SK-N-SH (cell line): ENCODE measurements at regions not wholly inside any gene's neighbourhood (a gene's known extent, or its start where the extent isn't known, plus 50 kb on each side); places are given as distances from the start of the nearest gene placed in this dataset.

Experiments used
- CTCF ChIA-PET: fragments of 300-600, 350-600 bp; formaldehyde crosslinking; extraction: SDS; loops from one replicate; lab custom pipeline; 2021; lab: Yijun Ruan, JAX
- POLR2A ChIA-PET: fragments of 350-600 bp; sonication (Branson Sonifier 250); formaldehyde crosslinking; extraction: SDS; loops from one replicate; lab custom pipeline; 2020; ENCODE audit warnings: antibody characterized with exemption, inconsistent platforms; lab: Yijun Ruan, JAX
- DNase-seq: peaks from one replicate; pipeline ENCODE4 v3.0.0; 2012
- H2AFZ ChIP-seq: fragments of 200-600 bp; sonication (generic); 2 replicates; pipeline ENCODE4 v1.8.1; 2016; ENCODE audit warnings: antibody characterized with exemption, mild to moderate bottlenecking, low read depth
- H3F3A ChIP-seq: fragments of 200-600 bp; sonication (generic); replicated peaks from 2 replicates; pipeline ENCODE3; 2016; ENCODE audit warnings: antibody characterized with exemption, mild to moderate bottlenecking; ENCODE audit not compliant: insufficient read depth
- H3K27ac ChIP-seq, 2 experiments: fragments of 200-500 bp in 1 of 2; fragments of 200-600 bp in 1 of 2; sonication (Bioruptor generic) in 1 of 2; sonication (generic), shearing (Covaris generic) in 1 of 2; 2 replicates each; pipeline versions ENCODE4 v1.5.1 to v1.6.1; 2014 to 2016; ENCODE audit warnings: low read depth in 2 of 2, inconsistent platforms in 1 of 2, low read length in 1 of 2, mild to moderate bottlenecking in 1 of 2, mixed read lengths in 1 of 2
- H3K27me3 ChIP-seq: fragments of 200-600 bp; sonication (generic), shearing (Covaris generic); 2 replicates; pipeline ENCODE4 v1.6.1; 2016; ENCODE audit warnings: mixed run types; ENCODE audit not compliant: insufficient read depth
- H3K36me3 ChIP-seq, 2 experiments: fragments of 200-500 bp in 1 of 2; fragments of 200-600 bp in 1 of 2; sonication (Bioruptor generic) in 1 of 2; sonication (generic) in 1 of 2; replicated peaks in 1 of 2; 2 replicates each; pipeline versions ENCODE3 to v1.5.1; 2014 to 2016; ENCODE audit warnings: low read length in 1 of 2, mild to moderate bottlenecking in 1 of 2; ENCODE audit not compliant: insufficient read depth in 2 of 2, control insufficient read depth in 1 of 2
- H3K4me1 ChIP-seq, 2 experiments: fragments of 200-500 bp in 1 of 2; fragments of 200-600 bp in 1 of 2; sonication (Bioruptor generic) in 1 of 2; sonication (generic), shearing (Covaris generic) in 1 of 2; 2 replicates each; pipeline versions ENCODE4 v1.5.1 to v1.6.1; 2014 to 2016; ENCODE audit warnings: low read depth in 1 of 2, low read length in 1 of 2, mixed run types in 1 of 2; ENCODE audit not compliant: insufficient read depth in 2 of 2, control insufficient read depth in 1 of 2
- H3K4me2 ChIP-seq: fragments of 200-600 bp; sonication (generic), shearing (Covaris generic); 2 replicates; pipeline ENCODE4 v1.6.1; 2017; ENCODE audit warnings: mixed run types
- H3K4me3 ChIP-seq, 2 experiments: fragments of 200-500 bp in 1 of 2; fragments of 200-600 bp in 1 of 2; sonication (Bioruptor generic) in 1 of 2; sonication (generic), shearing (Covaris generic) in 1 of 2; 2 replicates each; pipeline versions ENCODE4 v1.5.1 to v1.8.1; 2014 to 2016; ENCODE audit warnings: low read depth in 2 of 2, inconsistent platforms in 1 of 2, low read length in 1 of 2, mild to moderate bottlenecking in 1 of 2, mixed read lengths in 1 of 2, moderate library complexity in 1 of 2
- H3K79me2 ChIP-seq: fragments of 200-600 bp; sonication (generic); 2 replicates; pipeline ENCODE4 v1.8.1; 2017; ENCODE audit warnings: mild to moderate bottlenecking; ENCODE audit not compliant: insufficient read depth
- H3K9ac ChIP-seq: fragments of 200-600 bp; sonication (generic); 2 replicates; pipeline ENCODE4 v1.6.1; 2017; ENCODE audit warnings: mixed run types
- H3K9me2 ChIP-seq: fragments of 200-600 bp; sonication (generic); 2 replicates; pipeline ENCODE4 v1.6.1; 2017; ENCODE audit warnings: mixed run types
- H3K9me3 ChIP-seq: fragments of 200-600 bp; sonication (generic); 2 replicates; pipeline ENCODE4 v1.6.1; 2017; ENCODE audit warnings: mixed run types, mild to moderate bottlenecking, moderate library complexity
- H4K20me1 ChIP-seq: fragments of 200-600 bp; sonication (generic); 2 replicates; pipeline ENCODE4 v1.6.1; 2017; ENCODE audit warnings: mild to moderate bottlenecking, mixed run types; ENCODE audit not compliant: insufficient read depth
- EZH2phosphoT487 ChIP-seq: fragments of 200-600 bp; sonication (generic); IDR thresholded peaks from 2 replicates; pipeline ENCODE4 v1.6.1; 2017; ENCODE audit warnings: low read depth, mixed run types, mild to moderate bottlenecking, antibody characterized with exemption, moderate library complexity, borderline replicate concordance
- FOXJ3 ChIP-seq: sonication (generic); formaldehyde crosslinking; IDR thresholded peaks from 2 replicates; pipeline ENCODE4 v1.5.1; 2020; ENCODE audit warnings: mild to moderate bottlenecking, missing genetic modification reagents
- FOXM1 ChIP-seq: IDR thresholded peaks from 2 replicates; pipeline ENCODE4 v1.4.0; 2012; ENCODE audit warnings: low read depth, mild to moderate bottlenecking
- JUND ChIP-seq: IDR thresholded peaks from 2 replicates; pipeline ENCODE4 v1.4.0; 2012
- MEF2A ChIP-seq: IDR thresholded peaks from 2 replicates; pipeline ENCODE4 v1.4.0; 2012; ENCODE audit warnings: low read depth, borderline replicate concordance
- MXI1 ChIP-seq: IDR thresholded peaks from 2 replicates; pipeline ENCODE4 v1.6.1; 2012; ENCODE audit warnings: mild to moderate bottlenecking, low read depth, low read length, improper control_type of control experiment
- NFIC ChIP-seq: IDR thresholded peaks from 2 replicates; pipeline ENCODE4 v1.4.0; 2012; ENCODE audit warnings: borderline replicate concordance
- RAD21 ChIP-seq: IDR thresholded peaks from 2 replicates; pipeline ENCODE4 v1.6.1; 2012; ENCODE audit warnings: mild to moderate bottlenecking, low read length
- RCOR1 ChIP-seq: fragments of 150-350 bp; IDR thresholded peaks from 2 replicates; pipeline ENCODE4 v1.6.1; 2017; ENCODE audit warnings: antibody characterized with exemption, low read length
- SIN3A ChIP-seq: IDR thresholded peaks from 2 replicates; pipeline ENCODE4 v1.6.1; 2012; ENCODE audit warnings: low read depth, mild to moderate bottlenecking, low read length, moderate library complexity, borderline replicate concordance
- YY1 ChIP-seq: IDR thresholded peaks from 2 replicates; pipeline ENCODE4 v1.4.0; 2012; ENCODE audit warnings: low read depth, mild to moderate bottlenecking
- TF ChIP-seq, protein P1 (sequence below): fragments of 200-600 bp; sonication (generic); IDR thresholded peaks from 2 replicates; pipeline ENCODE4 v1.6.1; 2017; ENCODE audit warnings: antibody characterized with exemption, mild to moderate bottlenecking, moderate library complexity
- TF ChIP-seq, protein P2 (sequence below): fragments of 150-350 bp; IDR thresholded peaks from 2 replicates; pipeline ENCODE4 v1.6.1; 2016; ENCODE audit warnings: mild to moderate bottlenecking, low read depth, low read length
- TF ChIP-seq, protein P3 (sequence below): fragments of 150-350 bp; IDR thresholded peaks from 2 replicates; pipeline ENCODE4 v1.6.1; 2017; ENCODE audit warnings: antibody characterized with exemption, low read length, low read depth, borderline replicate concordance
- TF ChIP-seq, protein P4 (sequence below): IDR thresholded peaks from 2 replicates; pipeline ENCODE4 v1.6.1; 2012; ENCODE audit warnings: mild to moderate bottlenecking, low read depth, low read length, moderate library complexity

DNA sequence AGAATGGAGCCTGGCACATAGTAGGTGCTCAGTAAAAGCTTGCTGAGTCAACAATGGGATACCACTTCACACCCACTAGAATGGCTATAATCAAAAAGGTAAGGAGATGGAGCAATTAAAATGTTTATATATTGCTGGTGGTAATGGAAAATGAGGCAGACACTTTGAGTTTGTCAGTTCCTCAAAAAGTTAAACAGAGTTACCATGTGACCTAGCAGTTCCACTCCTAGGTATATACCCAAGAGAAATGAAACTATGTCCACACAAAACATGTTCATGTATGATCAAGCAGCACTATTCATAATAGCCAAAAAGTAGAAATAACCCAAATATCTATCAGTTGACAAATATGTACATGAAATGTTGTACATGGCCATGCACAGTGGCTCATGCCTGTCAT, 74.8 kb upstream of the ECE1 start:
- no peak overlapping the region for H3K4me3 ChIP-seq
- no peaks in the 10 kb centered on the region for H3K9me2 ChIP-seq
- peaks cover 0 to 7% of the 10 kb centered on the region in 2 experiments; a peak in 1 of 4 replicates for H3K4me1 ChIP-seq
- H3K79me2 ChIP-seq = no peaks in the 10 kb centered on the region
- ChIA-PET CTCF (interaction anchor here (0.6 to 9.2 kb wide), 11 partner anchors 29 to 1299 kb away, joined by 3 to 253 read pairs (median 5); no protein-coding TSS in a partner anchor), POLR2A (no interaction called here)
- no peak overlapping the region for H2AFZ ChIP-seq
- H3K36me3 ChIP-seq = no peaks in the 10 kb centered on the region
- no peak overlapping the region for H3K27ac ChIP-seq
- H3K9me3 ChIP-seq = no peaks in the 10 kb centered on the region
- no peaks in the 10 kb centered on the region for H4K20me1 ChIP-seq
- no peaks in the 10 kb centered on the region for H3K27me3 ChIP-seq
- TF ChIP-seq NFIC (no peak), RCOR1 (no peak), MXI1 (no peak), YY1 (no peak), SIN3A (no peak), JUND (no peak), MEF2A (no peak), FOXJ3 (CRISPR knock-in tag) (no peak), RAD21 (no peak), FOXM1 (no peak), EZH2phosphoT487 (no peak)
- TF ChIP-seq, protein P1, sequence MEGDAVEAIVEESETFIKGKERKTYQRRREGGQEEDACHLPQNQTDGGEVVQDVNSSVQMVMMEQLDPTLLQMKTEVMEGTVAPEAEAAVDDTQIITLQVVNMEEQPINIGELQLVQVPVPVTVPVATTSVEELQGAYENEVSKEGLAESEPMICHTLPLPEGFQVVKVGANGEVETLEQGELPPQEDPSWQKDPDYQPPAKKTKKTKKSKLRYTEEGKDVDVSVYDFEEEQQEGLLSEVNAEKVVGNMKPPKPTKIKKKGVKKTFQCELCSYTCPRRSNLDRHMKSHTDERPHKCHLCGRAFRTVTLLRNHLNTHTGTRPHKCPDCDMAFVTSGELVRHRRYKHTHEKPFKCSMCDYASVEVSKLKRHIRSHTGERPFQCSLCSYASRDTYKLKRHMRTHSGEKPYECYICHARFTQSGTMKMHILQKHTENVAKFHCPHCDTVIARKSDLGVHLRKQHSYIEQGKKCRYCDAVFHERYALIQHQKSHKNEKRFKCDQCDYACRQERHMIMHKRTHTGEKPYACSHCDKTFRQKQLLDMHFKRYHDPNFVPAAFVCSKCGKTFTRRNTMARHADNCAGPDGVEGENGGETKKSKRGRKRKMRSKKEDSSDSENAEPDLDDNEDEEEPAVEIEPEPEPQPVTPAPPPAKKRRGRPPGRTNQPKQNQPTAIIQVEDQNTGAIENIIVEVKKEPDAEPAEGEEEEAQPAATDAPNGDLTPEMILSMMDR = no peak
- TF ChIP-seq, protein P2, sequence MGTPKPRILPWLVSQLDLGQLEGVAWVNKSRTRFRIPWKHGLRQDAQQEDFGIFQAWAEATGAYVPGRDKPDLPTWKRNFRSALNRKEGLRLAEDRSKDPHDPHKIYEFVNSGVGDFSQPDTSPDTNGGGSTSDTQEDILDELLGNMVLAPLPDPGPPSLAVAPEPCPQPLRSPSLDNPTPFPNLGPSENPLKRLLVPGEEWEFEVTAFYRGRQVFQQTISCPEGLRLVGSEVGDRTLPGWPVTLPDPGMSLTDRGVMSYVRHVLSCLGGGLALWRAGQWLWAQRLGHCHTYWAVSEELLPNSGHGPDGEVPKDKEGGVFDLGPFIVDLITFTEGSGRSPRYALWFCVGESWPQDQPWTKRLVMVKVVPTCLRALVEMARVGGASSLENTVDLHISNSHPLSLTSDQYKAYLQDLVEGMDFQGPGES = no peak
- TF ChIP-seq, protein P3, sequence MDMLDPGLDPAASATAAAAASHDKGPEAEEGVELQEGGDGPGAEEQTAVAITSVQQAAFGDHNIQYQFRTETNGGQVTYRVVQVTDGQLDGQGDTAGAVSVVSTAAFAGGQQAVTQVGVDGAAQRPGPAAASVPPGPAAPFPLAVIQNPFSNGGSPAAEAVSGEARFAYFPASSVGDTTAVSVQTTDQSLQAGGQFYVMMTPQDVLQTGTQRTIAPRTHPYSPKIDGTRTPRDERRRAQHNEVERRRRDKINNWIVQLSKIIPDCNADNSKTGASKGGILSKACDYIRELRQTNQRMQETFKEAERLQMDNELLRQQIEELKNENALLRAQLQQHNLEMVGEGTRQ = no peak
- TF ChIP-seq, protein P4, sequence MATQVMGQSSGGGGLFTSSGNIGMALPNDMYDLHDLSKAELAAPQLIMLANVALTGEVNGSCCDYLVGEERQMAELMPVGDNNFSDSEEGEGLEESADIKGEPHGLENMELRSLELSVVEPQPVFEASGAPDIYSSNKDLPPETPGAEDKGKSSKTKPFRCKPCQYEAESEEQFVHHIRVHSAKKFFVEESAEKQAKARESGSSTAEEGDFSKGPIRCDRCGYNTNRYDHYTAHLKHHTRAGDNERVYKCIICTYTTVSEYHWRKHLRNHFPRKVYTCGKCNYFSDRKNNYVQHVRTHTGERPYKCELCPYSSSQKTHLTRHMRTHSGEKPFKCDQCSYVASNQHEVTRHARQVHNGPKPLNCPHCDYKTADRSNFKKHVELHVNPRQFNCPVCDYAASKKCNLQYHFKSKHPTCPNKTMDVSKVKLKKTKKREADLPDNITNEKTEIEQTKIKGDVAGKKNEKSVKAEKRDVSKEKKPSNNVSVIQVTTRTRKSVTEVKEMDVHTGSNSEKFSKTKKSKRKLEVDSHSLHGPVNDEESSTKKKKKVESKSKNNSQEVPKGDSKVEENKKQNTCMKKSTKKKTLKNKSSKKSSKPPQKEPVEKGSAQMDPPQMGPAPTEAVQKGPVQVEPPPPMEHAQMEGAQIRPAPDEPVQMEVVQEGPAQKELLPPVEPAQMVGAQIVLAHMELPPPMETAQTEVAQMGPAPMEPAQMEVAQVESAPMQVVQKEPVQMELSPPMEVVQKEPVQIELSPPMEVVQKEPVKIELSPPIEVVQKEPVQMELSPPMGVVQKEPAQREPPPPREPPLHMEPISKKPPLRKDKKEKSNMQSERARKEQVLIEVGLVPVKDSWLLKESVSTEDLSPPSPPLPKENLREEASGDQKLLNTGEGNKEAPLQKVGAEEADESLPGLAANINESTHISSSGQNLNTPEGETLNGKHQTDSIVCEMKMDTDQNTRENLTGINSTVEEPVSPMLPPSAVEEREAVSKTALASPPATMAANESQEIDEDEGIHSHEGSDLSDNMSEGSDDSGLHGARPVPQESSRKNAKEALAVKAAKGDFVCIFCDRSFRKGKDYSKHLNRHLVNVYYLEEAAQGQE = no peak
- TF ChIP-seq, all 33 proteins: peak for 0
- H3K9ac ChIP-seq = no peak overlapping the region
- no peak overlapping the region for H3K4me2 ChIP-seq
- H3F3A ChIP-seq = no peaks in the 10 kb centered on the region
- no peak for DNase-seq
